ENCODE measurements at regions not wholly inside any gene's neighbourhood (a gene's known extent, or its start where the extent isn't known, plus 50 kb on each side); places are given as distances from the start of the nearest gene placed in this dataset.
"Not testable (repeated sequence)": the region's sequence is repeated elsewhere in the genome, so short reads cannot be mapped to it uniquely, and the experiment has no call there.

DNA sequence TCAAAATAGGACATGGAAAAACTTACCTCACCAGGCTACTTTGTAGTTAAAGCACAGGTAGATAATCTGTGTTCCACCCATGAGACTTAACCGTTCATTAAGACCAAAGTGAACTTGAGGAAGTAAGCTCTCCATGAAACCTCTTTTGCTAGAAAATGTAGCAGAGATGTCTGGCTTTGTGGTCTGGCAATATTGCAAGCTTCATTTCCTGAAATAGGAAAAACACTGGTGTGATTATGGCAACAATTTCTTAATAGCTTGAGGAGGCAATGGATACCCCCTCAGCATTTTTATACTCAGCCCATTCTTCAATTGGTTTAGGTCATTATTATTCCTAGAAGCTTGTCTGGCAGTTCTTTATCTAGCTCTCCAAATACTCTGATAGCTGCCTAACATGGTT lies 957.3 kb downstream of the IGSF11 start:
- DNase-seq (ENCODE audit: low spot score), result no peak

DNA sequence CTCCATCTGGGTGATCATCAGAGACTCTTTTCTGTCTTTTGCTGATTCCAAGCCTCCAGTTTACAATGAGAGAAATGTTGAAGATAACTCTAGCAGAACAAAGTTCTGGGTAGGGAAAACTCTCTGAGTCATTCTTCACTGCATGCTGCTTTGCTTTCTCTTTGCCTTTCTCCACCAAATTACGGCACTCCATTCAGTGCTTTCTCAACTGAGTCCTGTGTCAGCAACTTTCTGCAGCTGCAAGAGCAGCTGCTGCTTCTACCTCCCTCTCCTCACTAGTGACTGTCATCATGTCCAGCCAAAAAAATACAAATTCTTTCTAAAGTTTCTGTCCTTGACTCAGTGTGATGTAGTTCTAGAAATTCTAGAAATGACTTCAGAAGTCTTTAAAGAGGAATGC lies 953.8 kb downstream of the IGSF11 start:
- DNase-seq (ENCODE audit: low spot score), result no peak

DNA sequence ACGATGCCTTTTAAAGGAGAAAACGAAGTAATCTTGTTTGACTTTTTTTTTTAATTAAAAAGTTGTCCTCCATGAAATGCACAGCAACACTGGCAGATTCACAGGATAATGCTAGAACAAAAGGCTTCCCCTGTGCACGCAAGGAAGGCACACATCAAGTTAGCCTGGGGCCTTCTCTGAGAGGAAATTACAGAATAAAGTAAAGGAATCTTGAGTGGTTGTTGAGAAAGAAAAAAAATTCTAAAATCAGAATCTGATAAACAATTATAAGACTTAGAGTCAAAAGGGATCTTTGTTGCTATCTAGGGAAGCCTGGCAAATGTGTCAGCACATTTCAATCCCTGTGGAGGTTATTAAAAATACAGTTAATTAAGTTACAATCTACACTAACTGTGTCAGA lies 946.0 kb downstream of the IGSF11 start:
- DNase-seq (ENCODE audit: low spot score), result no peak

DNA sequence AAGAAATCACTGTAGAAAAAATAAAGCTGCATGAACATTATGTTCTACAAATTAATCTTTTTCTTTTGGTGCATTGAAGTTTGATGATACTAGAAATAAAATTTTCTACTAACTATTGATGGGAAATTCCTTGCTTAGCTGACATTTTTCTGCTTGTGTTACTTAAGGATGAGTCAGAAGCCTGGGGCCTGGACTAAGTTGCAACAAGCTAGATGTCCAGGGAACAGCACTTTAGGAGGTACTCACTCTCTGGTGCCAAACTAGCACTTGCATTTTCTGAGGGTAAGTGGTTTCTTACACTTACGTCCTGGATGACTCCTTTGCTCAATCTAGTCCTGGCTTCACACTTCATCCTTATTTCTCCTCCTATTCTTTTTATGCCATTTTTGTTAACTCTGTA lies 945.1 kb downstream of the IGSF11 start:
- DNase-seq (ENCODE audit: low spot score), result peak; percentile 12

DNA sequence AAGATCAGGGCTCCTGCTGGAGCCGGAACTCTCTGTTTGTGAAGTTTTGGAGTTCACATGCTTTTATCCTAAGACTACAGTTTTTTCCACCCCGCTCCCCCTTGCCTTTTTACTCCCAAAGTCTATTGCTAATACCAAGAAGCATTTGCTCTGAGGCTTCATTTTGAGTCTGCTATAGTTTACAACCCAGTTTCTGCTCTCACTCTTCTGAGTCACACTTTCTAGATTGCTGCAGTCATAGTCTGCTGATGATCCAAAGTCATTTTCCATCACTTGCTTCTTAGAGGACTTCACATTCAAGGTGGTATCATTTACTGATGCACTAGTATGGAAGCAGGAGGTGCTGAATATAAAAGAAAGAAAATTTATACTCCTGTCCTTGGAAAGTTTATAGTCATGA lies 937.4 kb downstream of the IGSF11 start:
- no peak for DNase-seq (ENCODE audit: low spot score)

DNA sequence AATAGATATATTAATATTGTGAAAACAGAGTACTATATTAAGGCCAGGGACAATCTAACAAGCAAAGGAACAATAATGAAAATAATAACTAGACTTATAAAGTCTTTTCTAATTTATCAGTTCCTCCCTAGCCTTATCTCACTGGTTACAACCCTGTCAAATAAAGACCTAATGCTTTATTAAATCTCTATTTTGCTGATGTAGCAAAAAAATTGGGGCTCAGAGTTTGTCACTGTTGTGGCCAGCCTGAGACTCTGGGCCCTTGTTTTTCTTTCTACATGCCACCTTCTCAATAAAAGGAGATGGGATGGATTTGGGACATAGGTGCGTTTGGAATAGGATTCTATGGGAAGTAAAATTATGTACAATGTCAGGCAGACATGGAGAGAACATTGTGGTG lies 937.0 kb downstream of the IGSF11 start:
- DNase-seq (ENCODE audit: low spot score), result no peak

DNA sequence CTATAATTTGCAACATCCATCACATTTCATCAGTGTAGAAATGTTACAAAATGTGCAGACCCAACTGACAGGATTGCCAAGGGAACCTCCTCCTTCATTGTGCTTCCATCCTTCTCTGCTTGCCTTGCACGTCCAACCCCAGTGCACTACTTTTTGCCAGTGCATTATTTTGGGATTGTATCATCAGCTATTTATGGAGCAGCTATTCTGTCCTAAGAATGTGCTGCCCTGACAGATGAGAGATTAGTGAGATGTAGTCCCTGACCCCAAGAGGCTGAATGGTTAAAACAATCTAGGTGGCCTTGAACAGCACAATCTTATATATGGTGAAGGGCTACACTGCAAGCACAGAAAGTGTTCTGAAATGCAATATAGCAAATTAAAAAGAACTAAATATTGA lies 935.8 kb downstream of the IGSF11 start:
- DNase-seq (ENCODE audit: low spot score), result no peak

DNA sequence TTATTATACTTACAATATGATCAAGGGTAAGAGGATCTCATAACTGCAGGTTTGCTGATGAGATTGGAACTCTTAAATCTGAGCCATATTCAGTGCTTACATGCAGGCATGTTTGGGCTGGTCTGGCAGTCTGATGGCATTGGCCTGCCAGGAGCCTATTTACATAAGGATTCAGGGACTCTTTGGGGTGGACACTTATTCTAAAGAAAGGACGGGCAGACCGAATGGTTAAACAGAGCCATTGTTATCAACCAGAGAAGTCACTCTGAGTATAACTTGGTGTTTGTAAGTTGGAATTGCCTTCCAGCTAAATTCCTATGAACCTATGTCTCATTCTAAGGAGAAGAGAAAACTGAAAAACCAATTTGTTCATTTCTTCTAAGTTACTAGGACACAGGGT lies 932.8 kb downstream of the IGSF11 start:
- no peak for DNase-seq (ENCODE audit: low spot score)

DNA sequence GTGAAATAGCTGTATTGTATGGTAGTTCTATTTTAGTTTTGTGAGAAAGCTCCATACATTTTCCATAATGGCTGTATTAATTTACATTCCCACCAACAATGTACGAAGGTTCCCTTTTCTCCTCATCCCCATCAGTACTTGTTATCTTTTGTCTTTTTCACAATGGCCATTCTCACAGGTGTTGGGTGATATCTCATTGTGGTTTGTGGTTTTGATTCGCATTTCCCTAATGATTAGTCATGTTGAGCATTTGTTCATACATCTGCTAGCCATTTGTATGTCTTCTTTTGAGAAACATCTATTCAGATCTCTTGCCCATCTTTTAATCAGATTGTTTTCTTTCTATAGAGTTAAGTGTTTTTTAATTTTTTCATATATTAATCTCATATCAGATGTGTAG lies 931.9 kb downstream of the IGSF11 start:
- DNase-seq (ENCODE audit: low spot score), result no peak

DNA sequence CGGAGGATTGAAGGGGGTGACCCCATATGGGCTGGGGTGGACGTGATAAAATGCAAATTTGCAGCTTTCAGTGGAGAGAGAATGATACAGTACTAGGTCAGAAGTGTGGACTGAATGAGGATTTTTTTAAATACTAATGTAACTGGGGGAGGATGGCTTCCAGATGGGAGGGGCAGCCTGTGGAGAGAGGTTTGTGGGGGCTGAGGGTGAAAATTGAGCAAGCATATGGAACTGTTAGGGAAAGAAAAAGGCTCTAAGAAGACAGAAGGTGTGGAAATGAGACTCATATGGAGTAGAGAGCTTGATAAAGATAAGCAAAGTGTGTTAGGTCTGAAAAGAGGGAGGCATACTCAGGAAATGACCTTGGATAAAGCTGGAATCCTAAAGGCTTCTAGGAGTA lies 926.4 kb downstream of the IGSF11 start:
- no peak for DNase-seq (ENCODE audit: low spot score)

DNA sequence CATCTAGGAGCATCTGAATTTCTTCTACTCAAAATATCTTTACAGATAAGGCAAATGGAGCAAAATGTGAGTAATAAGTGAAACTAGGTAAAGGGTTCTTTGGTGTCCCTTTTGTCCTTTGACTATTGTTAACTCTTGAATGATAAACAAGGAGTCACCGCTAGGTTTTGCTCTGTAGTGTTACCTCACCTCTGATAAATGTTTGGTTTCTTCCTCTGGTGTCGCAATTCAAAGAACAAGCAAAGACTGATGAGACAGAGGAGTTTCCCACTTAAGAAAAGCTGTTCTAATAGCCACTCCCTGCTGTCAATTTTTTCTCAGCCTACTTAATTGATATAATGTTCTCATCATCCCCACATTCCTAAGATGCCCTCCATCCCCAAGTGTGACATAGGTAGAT lies 925.9 kb downstream of the IGSF11 start:
- DNase-seq (ENCODE audit: low spot score), result no peak

DNA sequence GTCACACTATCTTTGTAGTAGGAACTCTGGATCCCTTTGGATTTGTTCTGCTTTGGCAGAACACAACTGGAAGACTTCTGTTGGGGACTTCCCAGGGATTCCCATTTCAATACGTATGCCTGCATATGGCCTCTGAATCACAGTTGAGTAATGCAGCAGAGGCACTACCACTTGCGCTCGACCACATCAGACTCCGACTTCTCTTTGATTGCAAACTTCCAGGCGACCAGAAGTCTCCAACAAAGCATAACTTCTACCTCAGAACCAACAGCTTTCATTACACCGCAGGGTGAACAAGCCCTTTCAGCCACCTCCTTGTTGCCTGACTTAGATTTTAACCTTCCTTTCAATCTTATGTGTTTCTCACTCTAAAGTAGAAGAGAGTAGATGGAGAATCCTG lies 924.4 kb downstream of the IGSF11 start:
- no peak for DNase-seq (ENCODE audit: low spot score)

DNA sequence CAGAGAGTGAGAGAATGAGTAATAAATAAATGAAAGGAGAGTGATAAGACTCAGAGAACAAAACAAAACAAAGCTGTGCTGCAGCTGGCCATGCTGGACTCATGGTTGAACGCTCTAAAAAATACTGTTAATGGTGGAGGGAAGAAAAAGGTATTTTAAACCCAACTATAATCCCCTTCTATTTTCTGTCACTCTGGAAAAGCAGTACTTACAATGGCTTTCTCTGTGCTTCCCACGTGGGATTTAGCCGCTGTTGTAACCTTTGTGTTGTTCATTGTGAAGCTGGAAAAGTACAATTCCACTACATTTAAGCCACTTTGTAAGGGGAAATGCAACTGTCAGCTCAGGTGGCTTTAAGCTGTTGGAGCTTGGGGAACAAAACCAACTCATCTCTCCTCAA lies 917.7 kb downstream of the IGSF11 start:
- no peak for DNase-seq (ENCODE audit: low spot score)

DNA sequence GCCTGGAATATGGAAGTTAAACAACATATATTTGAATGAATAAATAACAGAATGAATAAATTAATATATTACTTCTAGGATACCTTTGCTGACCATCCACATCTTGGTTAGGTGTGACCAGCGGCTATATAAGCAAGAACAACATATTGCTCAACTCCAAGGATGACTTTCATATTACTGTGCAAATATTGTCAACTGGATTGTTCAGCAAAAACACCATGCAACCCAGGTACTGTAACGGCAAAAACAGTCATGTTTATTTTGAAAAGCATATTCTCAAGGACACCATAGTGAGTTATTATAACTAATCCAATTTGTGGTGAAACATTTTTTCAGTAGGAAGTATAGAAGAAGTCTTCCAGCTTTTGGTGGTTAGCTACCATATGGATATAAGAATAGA lies 907.9 kb downstream of the IGSF11 start:
- DNase-seq (ENCODE audit: low spot score), result no peak

DNA sequence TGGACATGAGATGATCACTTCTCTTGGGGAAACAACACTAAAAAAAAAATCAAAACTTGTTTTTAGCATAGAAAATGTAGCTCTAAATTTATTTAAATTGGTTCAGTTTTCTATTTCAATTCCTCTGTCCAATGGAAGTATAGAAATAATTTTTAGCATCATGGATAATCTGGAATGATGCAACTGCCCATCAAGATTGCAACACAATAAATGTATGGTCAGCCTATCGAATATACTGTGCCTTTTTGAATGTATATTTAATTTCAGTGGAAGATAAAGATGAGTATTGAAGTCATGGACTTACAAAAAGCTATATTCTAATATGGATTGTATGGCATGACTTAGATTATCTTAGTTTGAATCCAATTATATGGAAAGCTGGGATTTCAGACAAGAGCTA lies 906.7 kb downstream of the IGSF11 start:
- no peak for DNase-seq (ENCODE audit: low spot score)

DNA sequence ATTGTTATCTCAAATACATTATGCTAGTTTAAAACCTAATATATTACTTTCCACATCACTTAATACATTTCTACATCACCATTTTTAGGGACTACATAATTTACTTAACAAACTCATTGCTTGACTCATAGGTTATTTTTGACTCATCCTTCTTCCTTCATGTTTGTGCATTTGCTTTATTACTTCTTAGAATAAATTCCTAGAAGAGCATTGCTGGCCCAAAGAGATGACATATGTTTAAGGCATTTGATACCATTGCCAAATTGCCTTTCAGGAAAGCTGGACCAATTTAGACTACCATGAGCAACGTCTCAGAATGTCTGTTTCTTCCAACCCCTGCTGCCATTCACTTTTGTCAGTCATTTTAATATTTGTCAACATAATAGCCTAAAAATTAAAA lies 905.8 kb downstream of the IGSF11 start:
- DNase-seq (ENCODE audit: low spot score), result peak; percentile 12

DNA sequence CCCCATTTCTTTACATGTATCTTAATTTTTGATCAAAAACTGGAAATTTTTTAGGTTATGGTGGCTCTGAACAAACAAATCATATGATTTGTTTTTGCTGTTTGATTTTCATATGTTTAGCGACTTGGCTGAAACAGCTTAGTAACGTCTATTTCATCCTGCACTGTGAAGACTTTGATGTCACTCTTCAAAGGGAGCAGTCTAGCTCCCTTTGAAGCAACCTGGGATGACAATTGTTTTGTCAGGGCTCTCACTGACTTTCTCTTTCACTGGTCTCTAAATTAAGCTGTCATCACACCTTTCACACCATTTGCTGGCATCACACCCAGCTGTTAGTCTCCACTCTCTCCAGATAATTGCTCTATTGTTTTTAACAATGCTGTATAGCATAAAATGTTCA lies 896.9 kb downstream of the IGSF11 start:
- DNase-seq (ENCODE audit: low spot score), result no peak

DNA sequence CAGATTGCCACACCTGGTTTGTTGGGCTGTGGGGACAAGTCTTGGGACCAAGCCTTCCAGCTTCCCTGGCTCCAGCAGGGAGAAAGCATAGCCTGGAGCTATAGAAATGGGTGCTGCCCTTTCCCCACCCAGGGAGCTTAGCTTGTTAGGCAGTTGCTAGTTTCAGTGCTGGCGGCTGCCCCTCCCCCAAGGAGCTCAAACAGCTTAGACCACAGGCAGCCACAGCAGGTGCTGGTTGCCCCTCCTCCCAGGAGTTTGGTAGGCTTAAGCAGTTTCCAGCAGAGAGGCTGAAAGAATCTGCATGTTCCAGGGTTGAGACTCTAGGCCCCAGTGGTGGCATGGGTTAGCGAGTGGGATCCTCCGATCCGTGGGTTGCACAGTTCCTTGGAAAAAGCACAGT lies 889.7 kb downstream of the IGSF11 start:
- DNase-seq (ENCODE audit: low spot score), result no peak

DNA sequence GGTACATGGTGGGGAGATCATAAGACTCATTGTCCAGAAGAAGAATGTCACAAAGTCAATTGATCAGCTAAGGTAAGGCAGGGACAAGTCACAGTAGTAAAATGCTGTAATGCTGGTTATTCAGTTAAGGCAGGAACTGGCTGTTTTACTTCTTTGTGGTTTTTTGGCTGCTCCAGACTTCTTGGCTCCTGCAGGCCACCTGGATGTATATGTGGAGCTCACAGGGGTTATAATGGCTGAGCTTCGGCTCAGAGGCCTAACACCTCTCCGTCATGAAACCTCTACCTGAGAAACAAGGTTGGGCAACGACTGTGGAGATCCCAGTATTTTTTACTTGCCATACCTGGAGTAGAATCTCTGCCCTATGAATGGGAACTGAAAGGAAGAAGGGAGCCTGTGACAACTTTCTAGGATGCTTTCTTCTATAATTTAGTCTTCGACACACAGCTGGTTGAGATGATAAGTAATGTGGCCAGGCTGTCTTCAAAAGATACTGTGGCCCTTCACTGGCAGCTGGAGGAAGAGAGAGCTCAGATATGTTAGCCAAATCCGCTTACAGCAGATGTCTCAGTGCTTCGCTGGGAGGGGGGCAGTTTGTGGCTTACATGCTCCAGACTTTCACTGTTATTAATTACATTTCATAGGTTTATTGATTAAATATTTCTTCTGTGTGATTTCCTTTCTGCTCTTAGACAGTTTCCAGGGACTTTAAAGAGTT lies 887.8 kb downstream of the IGSF11 start:
- DNase-seq (ENCODE audit: low spot score), result no peak

DNA sequence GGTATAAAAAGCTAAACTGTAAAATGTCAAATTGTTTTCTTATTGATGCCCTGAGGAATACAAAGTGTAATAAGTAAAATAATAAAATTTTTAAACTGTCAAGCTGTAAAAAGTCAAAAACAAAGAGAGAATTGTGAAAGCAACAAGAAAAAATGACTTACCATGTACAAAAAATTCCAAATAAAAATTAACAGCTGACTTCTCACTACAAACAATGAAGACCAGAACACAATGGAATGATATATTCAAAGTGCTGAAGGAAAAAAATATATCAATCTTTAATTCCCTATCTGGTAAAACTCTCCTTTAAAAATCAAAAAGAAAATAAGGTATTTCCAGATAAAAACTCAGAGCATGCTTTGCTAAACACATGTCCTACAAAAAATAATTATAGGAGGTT lies 883.5 kb downstream of the IGSF11 start:
- DNase-seq (ENCODE audit: low spot score), result no peak

DNA sequence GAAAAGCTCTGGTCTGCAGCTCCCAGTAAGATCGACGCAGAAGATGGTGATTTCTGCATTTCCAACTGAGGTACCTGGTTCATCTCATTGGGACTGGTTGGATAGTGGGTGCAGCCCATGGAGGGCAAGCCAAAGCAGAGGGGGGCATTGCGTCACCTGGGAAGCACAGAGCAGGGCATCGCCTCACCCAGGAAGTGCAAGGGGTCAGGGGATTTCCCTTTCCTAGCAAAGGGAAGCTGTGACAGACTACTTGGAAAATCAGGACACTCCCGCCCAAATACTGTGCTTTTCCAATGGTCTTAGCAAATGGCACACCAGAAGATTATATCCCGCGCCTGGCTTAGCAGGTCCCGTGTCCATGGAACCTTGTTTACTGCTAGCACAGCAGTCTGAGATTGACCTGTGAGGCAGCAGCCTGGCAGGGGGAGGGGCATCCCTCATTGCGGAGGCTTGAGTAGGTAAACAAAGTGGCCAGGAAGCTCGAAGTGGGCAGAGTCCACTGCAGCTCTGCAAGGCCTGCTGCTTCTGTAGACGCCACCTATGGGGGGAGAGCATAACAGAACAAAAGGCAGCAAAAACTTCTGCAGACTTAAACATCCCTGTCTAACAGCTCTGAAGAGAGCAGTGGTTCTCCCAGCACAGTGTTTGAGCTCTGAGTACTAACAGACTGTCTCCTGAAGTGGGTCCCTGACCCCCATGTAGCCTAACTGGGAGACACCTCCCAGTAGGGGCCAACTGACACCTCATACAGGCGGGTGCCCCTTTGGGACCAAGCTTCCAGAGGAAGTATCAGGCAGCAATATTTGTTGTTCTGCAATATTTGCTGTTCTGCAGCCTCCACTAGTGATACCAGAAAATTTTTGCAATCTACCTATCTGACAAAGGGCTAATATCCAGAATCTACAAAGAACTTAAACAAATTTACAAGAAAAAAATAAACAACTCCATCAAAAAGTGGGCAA lies 871.7 kb downstream of the IGSF11 start:
- not testable (repeated sequence) for DNase-seq (ENCODE audit: low spot score)

DNA sequence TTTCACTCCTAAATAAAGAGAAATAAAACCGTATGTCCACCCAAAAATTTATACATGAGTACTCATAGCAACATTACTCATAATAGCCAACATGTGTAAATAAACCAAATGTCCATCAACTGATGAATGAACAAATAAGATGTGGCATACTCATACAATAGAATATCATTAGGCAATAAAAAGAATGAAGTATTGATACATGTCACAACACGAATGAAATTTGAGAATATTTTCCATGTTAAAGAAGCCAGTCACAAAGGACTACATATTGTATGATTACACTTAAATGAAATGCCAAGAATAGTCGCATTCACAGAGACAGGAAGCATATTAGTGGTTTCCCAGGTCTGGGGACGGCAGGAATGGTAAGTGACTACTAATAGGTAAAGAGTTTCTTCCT lies 869.2 kb downstream of the IGSF11 start:
- no peak for DNase-seq (ENCODE audit: low spot score)

DNA sequence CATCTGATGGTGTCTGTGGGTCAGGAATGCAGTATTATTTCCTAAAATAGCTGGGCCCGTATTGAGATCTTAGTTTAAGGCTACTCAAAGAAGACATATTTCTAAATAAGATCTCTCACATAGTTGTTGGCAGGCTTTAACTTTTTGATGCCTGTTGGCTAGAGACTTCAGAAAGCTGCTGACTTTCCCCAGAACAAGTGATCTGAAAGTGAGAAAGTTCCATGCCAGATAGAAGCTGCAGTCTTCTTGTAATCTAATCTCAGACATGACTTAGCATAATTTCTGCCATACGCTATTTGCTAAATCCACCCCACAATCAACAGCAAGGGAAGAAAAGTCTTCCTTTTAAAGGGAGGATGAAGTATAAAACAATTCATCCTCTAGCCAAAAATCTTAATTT lies 867.1 kb downstream of the IGSF11 start:
- DNase-seq (ENCODE audit: low spot score), result no peak

DNA sequence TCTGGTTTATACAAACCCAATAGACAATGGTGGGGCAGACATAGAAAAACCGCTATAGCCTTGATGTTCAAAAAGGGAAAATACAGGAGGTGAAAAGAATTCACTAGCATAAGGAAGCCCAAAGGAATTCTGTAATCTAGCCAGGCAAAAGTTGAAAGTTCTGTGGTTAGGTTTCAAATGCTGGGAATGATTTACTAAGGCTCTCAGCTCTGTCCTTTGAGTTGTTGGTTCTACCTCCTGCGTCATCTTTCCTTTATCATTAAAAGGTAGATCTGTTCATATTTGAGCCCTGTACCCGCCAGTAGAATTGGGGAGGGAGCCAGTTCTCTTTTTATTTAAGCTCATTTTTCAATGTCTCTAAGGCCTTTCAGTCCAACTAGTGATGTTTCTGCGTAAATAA lies 866.5 kb downstream of the IGSF11 start:
- no peak for DNase-seq (ENCODE audit: low spot score)
